ENCODE measurements at regions not wholly inside any gene's neighbourhood (a gene's known extent, or its start where the extent isn't known, plus 50 kb on each side); places are given as distances from the start of the nearest gene placed in this dataset.

DNA sequence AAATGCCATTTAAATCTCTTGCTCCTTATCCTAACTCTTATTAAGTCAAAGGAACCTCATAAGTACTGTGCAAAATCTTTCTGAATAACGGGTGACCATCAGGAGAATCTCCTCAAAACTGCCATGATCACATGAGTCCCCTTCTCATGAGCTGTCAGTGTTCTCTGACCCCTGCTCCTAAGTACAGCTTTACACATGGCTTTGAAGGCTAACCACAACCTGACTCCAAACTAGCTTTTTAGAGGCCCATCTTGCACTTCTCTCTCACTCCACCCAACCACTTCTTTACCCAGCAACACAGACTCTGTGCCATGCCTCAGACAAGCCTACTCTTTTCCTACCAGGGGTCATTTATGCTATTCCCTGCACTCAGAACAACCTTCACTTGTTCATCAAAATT is 253.8 kb downstream of the GPD2 start:
- in situ Hi-C loops (cut with HindIII; ENCODE audit: low pct_ligation_motif_present, low pct_unique_long_range_greater_than_20kb, low sequenced_read_pairs) = no loop called here
- DNase-seq = no peak

DNA sequence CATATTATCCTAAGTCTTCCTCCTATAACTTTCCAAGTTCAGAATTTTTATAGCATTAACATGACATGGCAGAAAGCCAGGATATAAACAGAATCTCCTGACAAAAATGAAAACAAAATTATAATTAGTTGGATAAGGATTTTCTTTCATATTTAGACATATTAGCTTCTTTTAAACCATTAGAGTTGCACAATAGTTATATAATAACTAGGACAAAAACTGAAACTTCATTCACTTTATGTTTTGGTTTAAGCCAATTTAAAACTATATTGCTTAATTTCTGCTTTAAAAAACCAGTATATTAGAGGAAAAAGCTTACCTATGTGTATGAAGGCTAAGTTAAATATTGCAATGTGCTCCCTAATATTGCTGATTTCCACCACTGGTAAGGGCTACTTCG is 254.8 kb downstream of the GPD2 start:
- no peak for DNase-seq
- in situ Hi-C loops (cut with HindIII; ENCODE audit: low pct_ligation_motif_present, low pct_unique_long_range_greater_than_20kb, low sequenced_read_pairs) = no loop called here

DNA sequence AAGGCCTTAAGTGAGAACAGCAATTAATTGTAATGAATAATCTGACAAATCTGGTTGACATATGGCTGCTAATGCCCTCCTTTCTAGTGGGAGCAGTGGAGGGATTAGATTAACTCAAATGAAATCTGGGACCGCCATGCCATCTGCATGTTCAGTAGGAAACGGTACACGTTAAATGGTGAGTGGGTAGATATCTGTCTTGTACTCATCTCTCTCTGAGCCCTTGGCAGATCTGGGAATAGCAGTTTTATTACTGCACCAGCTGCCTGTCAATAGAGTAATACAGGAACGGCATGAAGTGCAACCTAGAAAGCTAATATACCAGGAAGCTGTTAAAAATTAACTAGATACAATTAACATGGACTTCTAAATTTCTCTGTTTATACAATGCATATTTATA is 258.8 kb downstream of the GPD2 start:
- in situ Hi-C loops (cut with HindIII; ENCODE audit: low pct_ligation_motif_present, low pct_unique_long_range_greater_than_20kb, low sequenced_read_pairs) = no loop called here
- DNase-seq = no peak

DNA sequence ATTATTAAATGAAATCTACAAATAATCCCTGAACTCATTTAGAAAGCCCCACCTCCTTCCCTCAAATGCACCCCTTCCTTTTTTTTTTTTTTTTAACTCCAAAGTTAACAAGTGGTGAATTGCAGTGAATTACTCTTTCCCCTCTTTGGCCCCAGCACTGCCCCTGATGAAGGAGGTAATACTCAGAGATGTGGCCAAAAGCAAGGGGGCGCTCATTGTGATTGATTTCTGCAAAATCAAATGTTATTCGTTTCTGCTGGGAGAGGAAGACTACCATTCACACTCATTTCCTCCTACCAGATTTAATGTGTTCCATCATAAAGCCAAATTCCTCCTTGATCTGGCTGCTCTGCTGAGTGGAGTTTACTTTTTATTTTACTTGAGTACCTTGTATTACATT is 259.4 kb downstream of the GPD2 start:
- in situ Hi-C loops (cut with HindIII; ENCODE audit: low pct_ligation_motif_present, low pct_unique_long_range_greater_than_20kb, low sequenced_read_pairs) = no loop called here
- DNase-seq = no peak

DNA sequence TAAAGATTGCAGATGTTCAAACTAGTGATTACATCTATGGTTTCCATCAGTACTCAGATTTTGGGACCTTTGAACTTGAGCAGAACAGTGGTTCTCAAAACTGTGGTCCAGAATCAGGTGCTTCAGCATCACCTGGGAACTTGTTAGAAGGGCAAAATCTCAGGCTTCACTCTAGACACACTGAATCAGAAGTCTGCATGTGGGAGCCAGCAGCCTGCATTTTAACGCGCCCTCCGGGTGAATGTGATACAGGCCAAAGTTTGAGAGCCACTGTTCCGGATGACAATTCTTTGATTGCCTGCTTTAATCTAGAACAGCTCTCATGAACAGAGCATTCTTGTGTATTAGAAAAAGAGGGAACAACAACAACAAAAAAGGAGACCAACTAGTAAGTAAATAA is 261.7 kb downstream of the GPD2 start:
- DNase-seq = no peak
- in situ Hi-C loops (cut with HindIII; ENCODE audit: low pct_ligation_motif_present, low pct_unique_long_range_greater_than_20kb, low sequenced_read_pairs) = no loop called here

DNA sequence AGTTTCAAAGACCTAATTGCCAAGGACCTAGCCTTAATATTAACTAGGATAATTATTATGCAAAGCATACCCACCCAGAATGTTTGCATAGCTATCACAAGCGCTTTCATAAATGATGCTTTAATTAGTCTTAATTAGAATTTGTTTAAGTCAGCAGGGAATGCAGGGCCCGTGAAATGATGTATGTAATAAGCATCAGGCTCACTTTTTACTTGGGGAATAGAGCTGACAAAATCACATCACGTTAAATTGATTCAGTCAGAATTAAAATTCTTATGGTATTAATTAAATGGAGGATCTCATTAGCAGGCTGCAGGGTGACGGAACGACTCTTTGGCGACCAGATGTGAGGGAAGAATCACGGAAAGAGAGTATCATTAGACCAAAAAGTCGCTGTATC is 264.5 kb downstream of the GPD2 start:
- in situ Hi-C loops (cut with HindIII; ENCODE audit: low pct_ligation_motif_present, low pct_unique_long_range_greater_than_20kb, low sequenced_read_pairs) = no loop called here
- no peak for DNase-seq

DNA sequence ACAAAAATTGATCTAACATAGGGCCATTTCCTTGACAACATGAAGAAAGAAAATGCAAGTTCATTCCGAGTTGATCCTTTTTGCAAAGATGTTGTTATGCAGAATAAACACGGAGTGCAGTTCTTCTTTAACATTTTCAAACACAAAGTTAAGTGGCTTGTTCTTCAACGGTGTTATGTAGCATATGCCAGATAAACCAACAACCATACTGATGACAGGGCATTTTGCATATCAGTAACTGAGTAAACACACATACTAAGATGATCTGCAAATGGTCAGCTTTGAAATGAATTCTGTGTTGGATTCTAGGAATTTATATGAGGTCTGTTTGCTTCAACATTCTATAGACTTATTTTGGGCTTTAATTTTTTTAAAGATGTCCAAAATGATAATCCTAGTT is 266.4 kb downstream of the GPD2 start:
- in situ Hi-C loops (cut with HindIII; ENCODE audit: low pct_ligation_motif_present, low pct_unique_long_range_greater_than_20kb, low sequenced_read_pairs) = no loop called here
- no peak for DNase-seq

DNA sequence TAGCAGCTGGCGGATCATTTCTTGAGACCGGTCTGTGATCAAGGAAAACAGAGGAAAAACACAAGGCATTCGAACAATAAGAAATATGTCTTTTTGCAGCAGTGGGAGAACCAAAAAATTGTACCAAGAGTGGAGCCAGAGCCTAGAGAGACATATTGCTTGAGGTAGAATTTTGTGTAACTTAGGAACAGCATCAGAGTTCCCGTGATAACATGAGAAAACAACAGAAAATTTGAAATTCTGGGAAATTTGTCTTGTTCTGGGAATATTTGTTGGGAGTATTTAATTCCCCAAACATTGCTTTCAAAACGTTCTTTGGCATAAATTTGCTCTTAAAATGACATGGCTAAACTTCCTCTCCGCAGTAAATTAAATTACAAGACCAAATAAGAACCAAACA is 267.5 kb downstream of the GPD2 start:
- DNase-seq = no peak
- in situ Hi-C loops (cut with HindIII; ENCODE audit: low pct_ligation_motif_present, low pct_unique_long_range_greater_than_20kb, low sequenced_read_pairs) = no loop called here

DNA sequence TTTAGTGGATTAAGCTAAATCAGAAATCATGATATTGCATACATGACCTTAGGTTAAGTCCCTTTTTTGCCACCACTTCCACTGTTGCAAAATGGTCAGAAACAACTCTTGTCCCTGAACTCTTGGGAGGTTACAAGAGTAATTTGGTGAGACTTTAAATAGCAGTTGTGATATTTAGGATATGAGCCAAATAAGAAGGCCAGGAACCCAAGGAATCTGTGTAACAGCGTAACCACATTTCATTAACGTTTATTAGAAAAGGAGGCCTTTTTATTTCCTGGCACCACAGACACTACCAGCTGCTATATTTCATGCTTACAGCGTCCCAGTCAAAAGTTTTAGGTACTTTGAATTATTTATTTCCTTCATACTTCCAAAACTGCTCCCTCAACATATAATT is 268.0 kb downstream of the GPD2 start:
- in situ Hi-C loops (cut with HindIII; ENCODE audit: low pct_ligation_motif_present, low pct_unique_long_range_greater_than_20kb, low sequenced_read_pairs) = no loop called here
- DNase-seq = no peak

DNA sequence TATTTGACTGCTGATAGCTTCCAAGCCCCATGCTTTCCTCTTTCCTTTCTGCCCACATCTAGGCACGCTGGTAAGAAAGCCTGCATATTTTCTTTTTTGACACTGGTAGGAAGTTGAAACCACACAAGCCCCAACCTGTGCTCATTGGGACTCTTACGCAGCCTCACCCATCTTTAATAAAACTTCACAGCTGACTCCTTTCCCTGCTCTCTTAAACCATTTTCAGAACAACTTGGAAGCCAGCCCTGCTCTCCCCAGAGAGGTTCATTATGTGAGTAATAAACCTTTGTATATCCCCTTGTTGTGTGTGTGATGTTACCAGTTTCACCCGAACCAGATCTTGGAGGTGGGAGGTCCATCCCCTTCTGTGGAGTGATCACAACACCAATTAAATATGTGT is 268.4 kb downstream of the GPD2 start:
- no peak for DNase-seq
- in situ Hi-C loops (cut with HindIII; ENCODE audit: low pct_ligation_motif_present, low pct_unique_long_range_greater_than_20kb, low sequenced_read_pairs) = no loop called here

DNA sequence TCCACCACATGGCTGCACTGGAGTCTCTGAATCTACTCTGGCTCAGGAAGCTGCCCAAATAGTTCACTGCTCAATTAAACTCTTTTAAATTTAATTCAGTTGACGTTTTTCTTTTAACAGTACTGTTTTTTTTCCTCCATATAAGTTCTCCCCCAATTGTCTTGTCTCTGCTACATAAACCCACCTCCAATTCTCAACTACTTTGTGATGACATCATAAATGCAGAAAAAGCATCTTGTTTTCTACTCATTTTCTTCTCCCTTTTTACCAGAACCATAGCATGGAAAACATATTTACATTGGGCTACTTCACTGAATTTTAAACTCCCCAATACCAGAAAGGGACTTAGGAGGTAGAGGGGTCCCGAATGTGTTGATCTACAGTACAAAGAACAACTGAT is 270.4 kb downstream of the GPD2 start:
- no peak for DNase-seq
- in situ Hi-C loops (cut with HindIII; ENCODE audit: low pct_ligation_motif_present, low pct_unique_long_range_greater_than_20kb, low sequenced_read_pairs) = no loop called here

DNA sequence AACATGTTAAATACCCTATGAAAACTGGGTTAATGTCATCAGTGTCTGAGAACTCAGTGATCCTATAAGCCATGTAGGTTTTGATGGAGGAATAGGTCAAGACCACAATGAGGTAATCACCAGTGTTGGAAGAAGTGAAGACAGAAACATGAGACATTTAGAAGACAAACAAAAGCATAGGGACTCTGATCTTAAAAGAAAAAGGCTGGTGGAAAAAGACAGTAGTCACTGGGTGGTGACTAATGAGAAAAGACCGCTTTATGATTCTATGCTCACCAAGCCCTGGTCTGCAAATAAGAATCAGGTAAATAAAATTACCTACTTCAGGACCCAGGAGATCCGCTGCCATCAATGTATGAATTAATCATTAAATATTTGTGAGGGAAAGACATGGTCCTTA is 271.9 kb downstream of the GPD2 start:
- in situ Hi-C loops (cut with HindIII; ENCODE audit: low pct_ligation_motif_present, low pct_unique_long_range_greater_than_20kb, low sequenced_read_pairs) = no loop called here

DNA sequence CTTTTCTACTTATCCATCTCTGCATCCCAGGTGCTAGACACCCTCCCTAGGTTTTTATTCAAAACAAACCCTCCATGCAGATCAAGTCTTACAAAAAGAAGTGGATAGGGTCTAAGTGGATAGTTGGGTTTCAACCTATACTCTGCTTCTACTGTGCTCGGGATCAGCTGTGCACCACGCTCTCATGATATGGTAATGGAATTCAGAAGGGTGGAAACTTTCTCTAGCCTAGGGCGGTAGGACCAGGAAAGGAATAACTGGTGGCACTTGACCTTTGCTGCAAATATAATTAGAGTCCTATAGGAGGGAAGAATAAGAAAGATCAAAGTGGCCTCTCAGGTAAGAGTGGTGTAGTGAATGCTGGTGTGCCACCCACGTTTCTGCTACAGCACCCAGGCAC is 272.9 kb downstream of the GPD2 start:
- in situ Hi-C loops (cut with HindIII; ENCODE audit: low pct_ligation_motif_present, low pct_unique_long_range_greater_than_20kb, low sequenced_read_pairs) = no loop called here
- DNase-seq = no peak

More for the DNA sequence above, 271.9 kb downstream of the GPD2 start:
- no peak for DNase-seq

DNA sequence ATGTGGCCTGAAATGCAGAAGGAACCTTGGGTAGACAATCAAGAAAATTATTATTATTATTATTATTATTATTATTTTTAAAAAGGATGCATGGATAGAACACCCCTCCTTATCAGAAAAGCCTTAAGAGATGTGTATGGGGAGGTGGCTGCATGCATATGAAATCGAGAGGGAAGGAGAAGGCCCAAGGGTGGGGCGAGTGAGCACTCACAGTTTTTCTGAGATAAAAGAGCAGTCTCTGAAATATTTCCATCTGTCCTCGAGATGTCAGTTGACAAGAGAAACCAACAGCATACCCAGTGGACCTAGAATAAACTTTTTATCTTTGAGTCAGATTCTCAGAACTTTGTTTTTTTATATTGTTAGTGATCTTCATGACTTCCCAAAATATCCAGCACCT is 282.9 kb downstream of the GPD2 start:
- in situ Hi-C loops (cut with HindIII; ENCODE audit: low pct_ligation_motif_present, low pct_unique_long_range_greater_than_20kb, low sequenced_read_pairs) = no loop called here

DNA sequence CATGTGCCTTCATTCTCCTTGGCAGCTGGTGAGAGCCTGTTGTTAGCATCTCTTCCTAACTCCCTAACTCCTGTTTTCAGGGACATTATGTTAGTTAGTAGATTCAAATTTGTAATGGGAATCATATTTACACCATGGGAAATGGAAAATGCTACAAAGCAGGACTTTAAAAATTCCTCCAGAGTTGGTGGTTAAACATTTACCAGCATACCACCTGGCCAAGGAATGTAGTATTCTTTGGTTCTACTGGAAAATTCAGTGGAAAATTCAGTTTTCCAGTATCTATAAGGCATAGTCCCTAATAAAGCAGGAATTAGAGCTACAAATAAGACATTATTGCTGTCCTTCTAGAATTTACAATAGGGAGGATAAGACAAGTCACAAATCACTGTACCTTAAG is 291.7 kb downstream of the GPD2 start:
- in situ Hi-C loops (cut with HindIII; ENCODE audit: low pct_ligation_motif_present, low pct_unique_long_range_greater_than_20kb, low sequenced_read_pairs) = no loop called here
- no peak for DNase-seq

More for the DNA sequence above, 282.9 kb downstream of the GPD2 start:
- DNase-seq = no peak

DNA sequence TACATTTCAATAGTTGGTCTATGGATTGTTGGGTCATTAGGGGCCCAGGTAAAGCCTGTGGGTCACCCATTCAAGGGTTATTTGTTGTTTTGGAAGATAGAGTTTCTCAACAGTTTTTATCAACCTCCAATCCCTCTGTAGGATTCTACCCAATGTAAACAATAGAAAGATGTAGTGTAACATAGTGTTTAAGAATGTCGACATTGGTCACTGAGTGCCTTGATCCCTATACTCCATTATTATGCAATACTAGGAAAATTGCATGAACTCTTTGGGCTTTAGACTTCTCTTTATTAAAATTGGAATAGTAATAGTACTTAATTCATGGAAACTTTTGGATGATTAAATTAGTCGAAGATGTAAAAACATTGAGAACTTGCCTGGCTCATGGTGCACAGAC is 292.1 kb downstream of the GPD2 start:
- in situ Hi-C loops (cut with HindIII; ENCODE audit: low pct_ligation_motif_present, low pct_unique_long_range_greater_than_20kb, low sequenced_read_pairs) = no loop called here
- no peak for DNase-seq

DNA sequence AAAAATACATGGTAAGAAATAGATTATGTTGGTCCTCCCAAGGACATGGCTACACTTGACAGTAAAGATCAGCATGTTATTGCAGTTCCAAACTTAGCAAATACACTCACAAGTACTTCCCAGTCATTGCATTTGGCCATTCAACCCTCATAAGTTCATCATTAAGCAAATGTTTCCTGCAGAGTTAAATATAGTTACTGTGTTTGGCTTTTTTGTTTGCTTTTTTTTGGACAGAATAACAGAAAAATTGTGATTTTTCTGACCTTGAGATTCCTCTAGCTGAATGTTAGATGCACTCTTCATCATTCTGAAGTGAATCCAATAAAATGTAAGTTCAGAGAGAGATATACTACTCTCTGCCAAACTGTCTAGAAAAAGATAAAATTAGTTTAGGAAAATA is 295.3 kb downstream of the GPD2 start:
- in situ Hi-C loops (cut with HindIII; ENCODE audit: low pct_ligation_motif_present, low pct_unique_long_range_greater_than_20kb, low sequenced_read_pairs) = no loop called here
- no peak for DNase-seq

DNA sequence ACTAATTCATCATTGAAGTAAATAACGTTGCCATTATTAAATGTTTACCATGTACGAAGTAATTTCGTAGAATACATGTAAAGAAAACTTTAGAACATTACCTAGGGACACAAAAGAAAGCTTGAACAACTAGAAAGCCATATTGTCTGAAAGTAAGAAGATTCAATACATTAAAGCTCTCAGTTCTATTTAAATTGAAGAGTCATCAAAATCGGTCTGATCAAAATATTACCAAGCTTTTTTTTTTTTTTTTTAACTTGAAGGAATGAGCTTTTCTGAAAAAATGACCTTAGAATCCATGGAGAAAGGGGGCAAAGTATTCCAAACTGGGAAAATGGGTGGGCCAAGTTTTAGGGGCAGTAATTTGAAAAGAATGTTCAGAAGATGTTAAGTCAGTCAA is 300.8 kb downstream of the GPD2 start:
- in situ Hi-C loops (cut with HindIII; ENCODE audit: low pct_ligation_motif_present, low pct_unique_long_range_greater_than_20kb, low sequenced_read_pairs) = no loop called here

DNA sequence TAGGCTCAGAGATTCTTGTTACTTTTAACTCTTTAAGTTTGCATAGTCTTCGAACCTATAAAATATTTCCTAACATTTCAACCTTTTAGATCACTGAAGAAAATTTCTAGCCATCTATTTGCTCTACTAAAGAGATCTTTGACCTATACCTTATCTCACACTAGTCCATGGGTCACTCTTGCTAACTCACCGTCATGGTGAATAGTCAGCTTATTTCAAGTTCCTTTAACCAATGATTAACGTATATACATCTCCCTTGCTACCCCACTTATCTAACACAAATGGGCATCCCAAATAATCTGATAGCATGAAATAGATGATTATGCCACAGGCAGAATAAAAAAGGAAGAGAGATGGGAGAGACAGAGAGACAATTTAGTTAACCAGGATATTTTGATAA is 303.1 kb downstream of the GPD2 start:
- no peak for DNase-seq
- in situ Hi-C loops (cut with HindIII; ENCODE audit: low pct_ligation_motif_present, low pct_unique_long_range_greater_than_20kb, low sequenced_read_pairs) = no loop called here

More for the DNA sequence above, 300.8 kb downstream of the GPD2 start:
- no peak for DNase-seq

DNA sequence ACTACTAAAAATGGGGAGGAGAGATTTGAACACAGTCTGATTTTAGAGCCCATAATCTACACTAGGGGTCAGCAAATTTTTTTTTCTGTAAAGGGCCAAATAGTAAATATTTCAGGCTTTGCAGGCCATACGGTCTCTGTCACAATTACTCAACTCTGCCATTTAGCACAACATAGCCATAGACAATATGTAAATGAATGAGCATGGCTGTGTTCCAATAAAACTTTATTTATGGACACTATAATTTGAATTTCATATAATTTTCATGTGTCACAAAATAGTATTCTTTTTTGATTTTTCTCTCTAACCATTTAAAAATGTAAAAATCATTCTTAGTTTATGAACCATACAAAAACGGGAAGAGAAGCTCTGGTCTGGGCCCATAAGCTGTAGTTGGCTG is 309.4 kb downstream of the GPD2 start:
- DNase-seq = no peak
- in situ Hi-C loops (cut with HindIII; ENCODE audit: low pct_ligation_motif_present, low pct_unique_long_range_greater_than_20kb, low sequenced_read_pairs) = no loop called here

DNA sequence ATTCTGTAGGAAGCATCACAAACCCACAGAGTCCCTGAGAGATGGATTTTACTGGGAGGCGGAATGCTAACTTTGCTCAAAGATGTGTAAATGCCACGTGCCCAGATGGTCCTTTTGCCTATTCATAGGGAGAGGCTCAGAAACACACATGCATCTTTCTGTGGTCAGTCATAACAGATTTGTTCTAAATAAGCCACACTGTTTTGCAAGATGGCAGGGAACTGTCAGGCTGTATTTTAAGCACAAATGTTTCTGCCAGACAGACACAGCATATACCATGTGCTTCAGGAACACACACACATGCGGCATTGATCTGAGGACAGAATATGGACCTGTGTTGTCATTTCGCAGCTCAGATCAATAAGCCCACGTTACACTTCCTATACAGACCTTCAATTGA is 312.0 kb downstream of the GPD2 start:
- in situ Hi-C loops (cut with HindIII; ENCODE audit: low pct_ligation_motif_present, low pct_unique_long_range_greater_than_20kb, low sequenced_read_pairs) = no loop called here

DNA sequence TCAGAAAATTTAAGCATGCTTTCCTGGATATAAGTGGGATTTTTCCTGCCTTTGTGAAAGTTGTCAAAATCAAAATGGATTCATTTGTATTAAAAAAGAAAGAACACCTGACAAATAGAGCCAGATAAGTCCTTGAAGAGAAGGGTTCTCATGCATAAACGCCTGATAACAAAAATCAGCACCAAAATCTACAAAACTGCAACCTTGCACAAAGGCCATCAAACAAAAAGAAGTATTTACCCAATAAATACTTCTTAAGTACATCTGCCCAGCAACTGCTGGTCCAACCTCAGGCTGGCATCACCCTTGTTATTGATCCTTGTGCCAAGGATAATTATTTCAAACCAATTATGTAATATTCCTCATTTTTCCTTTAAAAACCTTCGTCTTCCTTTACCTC is 315.9 kb downstream of the GPD2 start:
- in situ Hi-C loops (cut with HindIII; ENCODE audit: low pct_ligation_motif_present, low pct_unique_long_range_greater_than_20kb, low sequenced_read_pairs) = no loop called here

More for the DNA sequence above, 312.0 kb downstream of the GPD2 start:
- DNase-seq = no peak

More for the DNA sequence above, 315.9 kb downstream of the GPD2 start:
- no peak for DNase-seq

All from ACHN (cell line).